Endothelial cell of umbilical vein (primary cell): ENCODE measurements at regions not wholly inside any gene's neighbourhood (a gene's known extent, or its start where the extent isn't known, plus 50 kb on each side); places are given as distances from the start of the nearest gene placed in this dataset.
"Not testable (repeated sequence)": the region's sequence is repeated elsewhere in the genome, so short reads cannot be mapped to it uniquely, and the experiment has no call there.

ENCODE experiments used
- BruUV-seq: library from RNA; stranded (reverse); fragments of 400-500 nt; replicated peaks from 2 replicates; lab custom pipeline; 2021; lab: Mats Ljungman, UMichigan
- CTCF ChIA-PET: fragments of 300-600, 350-600 bp; sonication (Branson Sonifier 250); formaldehyde crosslinking; loops from one replicate; lab custom pipeline; 2021; ENCODE audit warnings: antibody characterized with exemption, inconsistent platforms; lab: Charles Lee
- POLR2A ChIA-PET: fragments of 300-600, 350-600 bp; sonication (Branson Sonifier 250); formaldehyde crosslinking; loops from one replicate; lab custom pipeline; 2021; ENCODE audit warnings: antibody characterized with exemption, inconsistent platforms; lab: Charles Lee
- DNase-seq: peaks from one replicate; pipeline ENCODE4 v3.0.0-alpha.2; 2011; ENCODE audit warnings: low read depth, low spot score
- FAIRE-seq: peaks from 2 replicates; lab custom pipeline; 2011; peaks lifted over from hg19 to GRCh38; lab: Jason Lieb, UNC
- H2AFZ ChIP-seq: 2 replicates; pipeline ENCODE4 v1.6.0; 2012; ENCODE audit warnings: low read depth, low read length, control low read depth, inconsistent platforms
- H3K27ac ChIP-seq: 2 replicates; pipeline ENCODE4 v1.5.1; 2011; ENCODE audit warnings: low read depth, mild to moderate bottlenecking, control low read depth, low read length, moderate library complexity; ENCODE audit not compliant: insufficient read depth
- H3K27me3 ChIP-seq, 2 experiments: 2 replicates each; pipeline versions ENCODE4 v1.6.0 to v1.6.1; 2011; ENCODE audit warnings: low read length in 2 of 2, mixed read lengths in 1 of 2; ENCODE audit not compliant: control insufficient read depth in 2 of 2, insufficient read depth in 2 of 2
- H3K36me3 ChIP-seq, 2 experiments: 2 replicates in 1 of 2; 3 replicates in 1 of 2; pipeline ENCODE4 v1.5.1; 2011; ENCODE audit warnings: low read length in 2 of 2, mild to moderate bottlenecking in 1 of 2, moderate library complexity in 1 of 2; ENCODE audit not compliant: control insufficient read depth in 2 of 2, insufficient read depth in 2 of 2; ENCODE audit errors: extremely low read depth in 1 of 2
- H3K4me1 ChIP-seq: 3 replicates; pipeline ENCODE4 v1.5.1; 2011; ENCODE audit warnings: mild to moderate bottlenecking, low read length; ENCODE audit not compliant: control insufficient read depth, insufficient read depth; ENCODE audit errors: extremely low read depth
- H3K4me2 ChIP-seq: 2 replicates; pipeline ENCODE4 v1.6.1; 2011; ENCODE audit warnings: low read length, control low read depth, mixed read lengths; ENCODE audit not compliant: insufficient read depth
- H3K4me3 ChIP-seq, 3 experiments: fragments of 200-600 bp in 1 of 3; sonication (generic), shearing (Covaris generic) in 1 of 3; replicated peaks in 1 of 3; 2 replicates each; pipeline ENCODE4 v1.5.1; 2011 to 2016; ENCODE audit warnings: control low read depth in 3 of 3, low read length in 3 of 3, mild to moderate bottlenecking in 2 of 3, inconsistent platforms in 1 of 3, low read depth in 1 of 3, moderate library complexity in 1 of 3; ENCODE audit not compliant: insufficient read depth in 1 of 3
- H3K79me2 ChIP-seq: 2 replicates; pipeline ENCODE4 v1.6.0; 2012; ENCODE audit warnings: low read length, inconsistent platforms; ENCODE audit not compliant: control insufficient read depth, insufficient read depth
- H3K9ac ChIP-seq: replicated peaks from 2 replicates; pipeline ENCODE3; 2011; ENCODE audit warnings: low read length, control low read depth; ENCODE audit not compliant: insufficient read depth; ENCODE audit errors: extremely low read depth
- H3K9me1 ChIP-seq: replicated peaks from 3 replicates; pipeline ENCODE4 v1.6.0; 2011; ENCODE audit warnings: mild to moderate bottlenecking, low read length; ENCODE audit not compliant: control insufficient read depth, insufficient read depth; ENCODE audit errors: extremely low read depth
- H3K9me3 ChIP-seq: replicated peaks from 2 replicates; pipeline ENCODE4 v1.5.1; 2012; ENCODE audit warnings: low read length, inconsistent platforms; ENCODE audit not compliant: control insufficient read depth, insufficient read depth
- H4K20me1 ChIP-seq: replicated peaks from 2 replicates; pipeline ENCODE3; 2011; ENCODE audit warnings: mild to moderate bottlenecking, low read length; ENCODE audit not compliant: control insufficient read depth, insufficient read depth; ENCODE audit errors: extremely low read depth
- CTCF ChIP-seq, 2 donors: IDR thresholded peaks; 1 replicate in 1 of 2; 2 replicates in 1 of 2; pipeline ENCODE4 v1.5.1; 2011; ENCODE audit warnings: low read length in 2 of 2, mild to moderate bottlenecking in 2 of 2, moderate library complexity in 2 of 2, control low read depth in 1 of 2, inconsistent platforms in 1 of 2, low read depth in 1 of 2; ENCODE audit not compliant: insufficient read depth in 1 of 2; ENCODE audit errors: extremely low read depth in 1 of 2
- EZH2 ChIP-seq: IDR thresholded peaks from 2 replicates; pipeline ENCODE4 v1.6.1; 2012; ENCODE audit warnings: borderline replicate concordance, low read depth, mild to moderate bottlenecking, moderate library complexity, low read length, inconsistent platforms; ENCODE audit not compliant: severe bottlenecking
- FOS ChIP-seq: IDR thresholded peaks from 2 replicates; pipeline ENCODE4 v1.6.1; 2011; ENCODE audit warnings: mild to moderate bottlenecking, low read length, moderate library complexity, borderline replicate concordance; ENCODE audit not compliant: insufficient read depth
- GATA2 ChIP-seq: IDR thresholded peaks from 2 replicates; pipeline ENCODE4 v1.7.0; 2011; ENCODE audit warnings: low read depth, mild to moderate bottlenecking, moderate library complexity, mixed read lengths, low read length; ENCODE audit not compliant: insufficient read length, insufficient read depth
- JUN ChIP-seq: IDR thresholded peaks from 2 replicates; pipeline ENCODE4 v1.6.1; 2011; ENCODE audit warnings: borderline replicate concordance, low read depth; ENCODE audit not compliant: insufficient read length, insufficient read depth
- MAX ChIP-seq: IDR thresholded peaks from 2 replicates; pipeline ENCODE4 v1.6.1; 2011; ENCODE audit not compliant: insufficient read depth, insufficient read length
- MYC ChIP-seq: IDR thresholded peaks from one replicate; pipeline ENCODE4 v1.6.1; 2011; ENCODE audit warnings: mild to moderate bottlenecking, low read depth, low read length
- POLR2A ChIP-seq: IDR thresholded peaks from 2 replicates; pipeline ENCODE4 v1.6.1; 2012; ENCODE audit warnings: low read depth, mild to moderate bottlenecking, control low read depth, low read length
- POLR2AphosphoS5 ChIP-seq: IDR thresholded peaks from 2 replicates; pipeline ENCODE4 v1.6.1; 2012; ENCODE audit warnings: low read depth, mild to moderate bottlenecking, control low read depth, low read length, moderate library complexity; ENCODE audit not compliant: insufficient read depth
- dilution Hi-C: fragments of 300-500 bp; cut with MboI; formaldehyde crosslinking; loops from one replicate; pipeline ENCODE4 v1.15.0; 2019; ENCODE audit warnings: low sequenced_read_pairs; ENCODE audit not compliant: extremely low pct_ligation_motif_present
- intact Hi-C: fragments of 100-400 bp; cut with micrococcal nuclease; formaldehyde crosslinking; loops from one replicate; pipeline ENCODE4 v1.10.0; 2022

GRCh38 chr11:122584670-122585069, 70.9 kb upstream of the UBASH3B start:
- no peaks in the 10 kb centered on the region for H3K9me1 ChIP-seq
- dilution Hi-C loops (no loop called here), intact Hi-C loops (no loop called here)
- peaks cover 2 to 4% of the 10 kb centered on the region in 2 experiments for H3K27me3 ChIP-seq
- ChIA-PET CTCF (interaction anchor here (1.4 kb wide), 1 partner anchor 270 kb away, joined by 4 read pairs; no protein-coding TSS in a partner anchor), POLR2A (no interaction called here)
- FAIRE-seq = no peak
- no TSS peak for BruUV-seq
- no peak for DNase-seq
- H3K36me3 ChIP-seq = no peaks in the 10 kb centered on the region
- H3K4me3 ChIP-seq = no peak overlapping the region
- H3K79me2 ChIP-seq = no peaks in the 10 kb centered on the region
- TF ChIP-seq POLR2AphosphoS5 = no peak
- TF ChIP-seq FOS = no peak
- no peak for TF ChIP-seq MAX
- no peak for TF ChIP-seq GATA2
- no peak for TF ChIP-seq EZH2
- TF ChIP-seq MYC = no peak
- TF ChIP-seq POLR2A = no peak
- TF ChIP-seq JUN = no peak
- no peak for TF ChIP-seq CTCF (IDR thresholded peaks at IDR 0.05; ENCODE audit: extremely low read depth in 1 of 2, insufficient read depth in 1 of 2, low read depth in 1 of 2, low read length in 2 of 2)
- no peak overlapping the region for H3K27ac ChIP-seq
- no peaks in the 10 kb centered on the region for H3K4me1 ChIP-seq
- no peaks in the 10 kb centered on the region for H4K20me1 ChIP-seq
- no peak overlapping the region for H3K4me2 ChIP-seq
- H2AFZ ChIP-seq = no peak overlapping the region
- H3K9ac ChIP-seq = no peak overlapping the region
- no peaks in the 10 kb centered on the region for H3K9me3 ChIP-seq

- H3K79me2 ChIP-seq, FAIRE-seq, H3K36me3 ChIP-seq, H3K9me3 ChIP-seq, H3K9me1 ChIP-seq, DNase-seq, POLR2A ChIA-PET, BruUV-seq, H3K9ac ChIP-seq, H3K4me3 ChIP-seq, H3K27ac ChIP-seq, H4K20me1 ChIP-seq, H3K4me1 ChIP-seq, H2AFZ ChIP-seq, H3K27me3 ChIP-seq, H3K4me2 ChIP-seq, dilution Hi-C loops: not testable (repeated sequence)
- intact Hi-C loops = loop anchor here (1.0 to 2.0 kb wide), 4 partner anchors 49 to 443 kb away; no protein-coding TSS in a partner anchor
- CTCF ChIA-PET = interaction anchor here (0.6 to 3.6 kb wide), 33 partner anchors 9 to 1385 kb away, joined by 3 to 68 read pairs (median 4); no protein-coding TSS in a partner anchor
These were observed 75.5 kb upstream of the UBASH3B start for GRCh38 chr11:122580071-122580470.
